Osteoblast (primary cell): ENCODE measurements at regions not wholly inside any gene's neighbourhood (a gene's known extent, or its start where the extent isn't known, plus 50 kb on each side); places are given as distances from the start of the nearest gene placed in this dataset.

ENCODE experiments used
- DNase-seq: peaks from one replicate; pipeline ENCODE4 v3.0.0; 2011; ENCODE audit warnings: low spot score, mixed read lengths; ENCODE audit not compliant: insufficient read length; ENCODE audit errors: missing footprints
- H2AFZ ChIP-seq: 2 replicates; pipeline ENCODE4 v1.6.0; 2011; ENCODE audit warnings: mild to moderate bottlenecking, low read length
- H3K27ac ChIP-seq: 2 replicates; pipeline ENCODE4 v1.5.1; 2011; ENCODE audit warnings: mild to moderate bottlenecking, low read depth, low read length, moderate library complexity
- H3K27me3 ChIP-seq: 2 replicates; pipeline ENCODE4 v1.6.0; 2012; ENCODE audit warnings: mild to moderate bottlenecking, control low read depth, inconsistent platforms, low read length, moderate library complexity; ENCODE audit not compliant: insufficient read depth
- H3K36me3 ChIP-seq: 2 replicates; pipeline ENCODE4 v1.5.1; 2011; ENCODE audit warnings: mild to moderate bottlenecking, low read length, control low read depth, moderate library complexity; ENCODE audit not compliant: insufficient read depth
- H3K4me1 ChIP-seq: 2 replicates; pipeline ENCODE4 v1.5.1; 2011; ENCODE audit warnings: mild to moderate bottlenecking, low read length, control low read depth, moderate library complexity; ENCODE audit not compliant: insufficient read depth
- H3K4me2 ChIP-seq: 2 replicates; pipeline ENCODE4 v1.6.0; 2011; ENCODE audit warnings: mild to moderate bottlenecking, low read length; ENCODE audit not compliant: insufficient read depth
- H3K4me3 ChIP-seq: fragments of 200-600 bp; sonication (generic); 3 replicates; pipeline ENCODE4 v1.5.1; 2012; ENCODE audit warnings: mild to moderate bottlenecking, low read length, inconsistent platforms; ENCODE audit not compliant: insufficient read depth
- H3K79me2 ChIP-seq: 2 replicates; pipeline ENCODE4 v1.6.0; 2012; ENCODE audit warnings: mild to moderate bottlenecking, low read length, control low read depth, inconsistent platforms; ENCODE audit not compliant: insufficient read depth
- H3K9me3 ChIP-seq: 2 replicates; pipeline ENCODE4 v1.5.1; 2011; ENCODE audit warnings: low read depth, low read length, control low read depth
- H4K20me1 ChIP-seq: 2 replicates; pipeline ENCODE4 v1.6.0; 2012; ENCODE audit warnings: mild to moderate bottlenecking, low read length, control low read depth; ENCODE audit not compliant: insufficient read depth
- TF ChIP-seq, protein P1 (sequence below): IDR thresholded peaks from 2 replicates; pipeline ENCODE4 v1.5.1; 2011; ENCODE audit warnings: mild to moderate bottlenecking, low read depth, low read length, moderate library complexity; ENCODE audit errors: extremely low read depth

DNA sequence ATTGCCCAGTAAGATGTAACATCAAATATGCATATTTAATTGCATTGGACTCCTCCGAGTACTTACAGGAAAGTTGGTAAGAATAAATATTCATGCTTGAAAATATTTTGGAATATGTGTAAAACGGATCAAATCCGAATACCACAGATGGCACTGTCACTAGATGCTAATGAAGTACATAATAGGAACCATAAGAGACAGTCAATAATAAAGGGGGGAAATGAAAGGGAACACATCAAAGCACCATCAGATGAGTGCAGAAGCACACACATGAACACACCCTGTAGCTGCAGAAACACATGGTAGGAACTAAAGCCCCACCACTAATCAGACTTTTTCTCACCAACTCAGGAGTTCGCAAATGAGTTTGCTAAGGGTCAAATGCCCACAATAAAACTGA is 52.2 kb upstream of the PAGE5 start:
- Histone ChIP-seq H3K9me3 (no peaks in the 10 kb centered on the region), H3K4me3 (no peak overlapping the region)

DNA sequence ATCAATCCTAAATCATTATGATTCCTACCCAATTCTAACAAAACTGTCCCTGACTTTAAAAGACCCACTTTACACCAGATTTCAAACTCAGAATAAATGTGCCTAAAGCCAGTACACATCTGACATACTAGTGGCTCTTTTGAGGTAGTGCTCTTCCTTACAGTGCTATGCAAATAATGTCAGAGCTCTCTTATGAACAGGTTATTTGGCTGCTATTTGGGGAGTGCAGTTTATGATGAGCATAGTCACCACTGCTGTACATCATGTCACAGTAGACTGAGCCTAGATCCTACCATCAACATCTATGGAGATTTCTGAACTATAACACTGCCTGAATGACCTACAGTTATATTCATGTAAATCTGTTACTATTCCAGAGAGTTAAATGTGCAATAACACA is 50.4 kb upstream of the PAGE5 start:
- Histone ChIP-seq H4K20me1 (no peaks in the 10 kb centered on the region), H2AFZ (no peak overlapping the region), H3K79me2 (no peaks in the 10 kb centered on the region), H3K27ac (no peak overlapping the region), H3K9me3 (no peaks in the 10 kb centered on the region), H3K4me2 (no peak overlapping the region), H3K4me3 (no peak overlapping the region), H3K27me3 (no peaks in the 10 kb centered on the region), H3K4me1 (no peaks in the 10 kb centered on the region), H3K36me3 (no peaks in the 10 kb centered on the region)
- TF ChIP-seq, protein P1, sequence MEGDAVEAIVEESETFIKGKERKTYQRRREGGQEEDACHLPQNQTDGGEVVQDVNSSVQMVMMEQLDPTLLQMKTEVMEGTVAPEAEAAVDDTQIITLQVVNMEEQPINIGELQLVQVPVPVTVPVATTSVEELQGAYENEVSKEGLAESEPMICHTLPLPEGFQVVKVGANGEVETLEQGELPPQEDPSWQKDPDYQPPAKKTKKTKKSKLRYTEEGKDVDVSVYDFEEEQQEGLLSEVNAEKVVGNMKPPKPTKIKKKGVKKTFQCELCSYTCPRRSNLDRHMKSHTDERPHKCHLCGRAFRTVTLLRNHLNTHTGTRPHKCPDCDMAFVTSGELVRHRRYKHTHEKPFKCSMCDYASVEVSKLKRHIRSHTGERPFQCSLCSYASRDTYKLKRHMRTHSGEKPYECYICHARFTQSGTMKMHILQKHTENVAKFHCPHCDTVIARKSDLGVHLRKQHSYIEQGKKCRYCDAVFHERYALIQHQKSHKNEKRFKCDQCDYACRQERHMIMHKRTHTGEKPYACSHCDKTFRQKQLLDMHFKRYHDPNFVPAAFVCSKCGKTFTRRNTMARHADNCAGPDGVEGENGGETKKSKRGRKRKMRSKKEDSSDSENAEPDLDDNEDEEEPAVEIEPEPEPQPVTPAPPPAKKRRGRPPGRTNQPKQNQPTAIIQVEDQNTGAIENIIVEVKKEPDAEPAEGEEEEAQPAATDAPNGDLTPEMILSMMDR = no peak
- peak; percentile 58 for DNase-seq

More for the DNA sequence above, 52.2 kb upstream of the PAGE5 start:
- H3K4me2 ChIP-seq = no peak overlapping the region
- H3K36me3 ChIP-seq = no peaks in the 10 kb centered on the region
- TF ChIP-seq, protein P1 = no peak
- H3K4me1 ChIP-seq = no peaks in the 10 kb centered on the region
- no peaks in the 10 kb centered on the region for H4K20me1 ChIP-seq
- no peak for DNase-seq
- H3K79me2 ChIP-seq = no peaks in the 10 kb centered on the region
- H3K27me3 ChIP-seq = no peaks in the 10 kb centered on the region
- H3K27ac ChIP-seq = no peak overlapping the region
- H2AFZ ChIP-seq = no peak overlapping the region
